Upper lobe of left lung (tissue), 4 donors: ENCODE measurements at regions not wholly inside any gene's neighbourhood (a gene's known extent, or its start where the extent isn't known, plus 50 kb on each side); places are given as distances from the start of the nearest gene placed in this dataset.

Source experiments
- EP300 ChIP-seq, 4 donors: sonication (generic); formaldehyde crosslinking; IDR thresholded peaks; one replicate each; pipeline ENCODE4 v1.5.1; 2017; ENCODE audit warnings: antibody characterized with exemption in 4 of 4, control low read depth in 2 of 4
- POLR2AphosphoS5 ChIP-seq, 2 donors: sonication (generic); formaldehyde crosslinking; IDR thresholded peaks; one replicate each; pipeline ENCODE4 v1.5.1; 2017; ENCODE audit warnings: antibody characterized with exemption in 2 of 2

DNA sequence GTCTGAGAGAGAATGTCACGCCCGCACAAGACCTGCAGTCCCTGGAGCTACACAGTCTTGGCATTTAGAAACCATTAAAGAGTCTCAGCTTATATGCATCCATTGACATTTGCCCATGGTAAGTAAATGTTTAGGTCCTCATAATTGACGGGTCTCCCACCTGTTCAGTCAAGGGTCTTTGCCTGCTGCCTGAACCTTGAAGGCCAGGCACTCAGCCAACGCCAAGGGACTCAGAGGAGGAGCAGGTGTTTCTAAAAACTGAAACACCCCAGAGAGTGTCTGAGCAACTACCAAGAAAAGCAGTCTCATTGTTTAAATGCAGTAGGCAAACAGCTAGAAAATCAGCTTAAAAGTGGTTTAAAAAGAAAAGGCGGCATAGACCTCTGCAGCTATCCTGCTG, 264.7 kb upstream of the AKR1E2 start:
- TF ChIP-seq EP300 (IDR thresholded peaks at IDR 0.05), result no peak
- no peak for TF ChIP-seq POLR2AphosphoS5 (IDR thresholded peaks at IDR 0.05)
